ENCODE measurements at regions not wholly inside any gene's neighbourhood (a gene's known extent, or its start where the extent isn't known, plus 50 kb on each side); places are given as distances from the start of the nearest gene placed in this dataset.
"Not testable (repeated sequence)": the region's sequence is repeated elsewhere in the genome, so short reads cannot be mapped to it uniquely, and the experiment has no call there.

- DNase-seq: no peak
- WGBS, 3 donors: 13 to 19% (median 16%) methylated on average over 4 of the region's 4 CpGs
- intact Hi-C loops (cut with DNase I): no loop called here
Measured at GRCh38 chr4:67291644-67292043, 253.7 kb downstream of the CENPC start.

GRCh38 chr4:67288964-67289363 lies 256.3 kb downstream of the CENPC start:
- no peak for TF ChIP-seq CTCF (IDR thresholded peaks at IDR 0.05)
- H3K4me1 ChIP-seq: no peaks in the 10 kb centered on the region
- no peaks in the 10 kb centered on the region for H3K9me3 ChIP-seq
- no peak overlapping the region for H3K4me3 ChIP-seq
- no peaks in the 10 kb centered on the region for H3K27me3 ChIP-seq (ENCODE audit: insufficient read depth in 3 of 3, low read length in 2 of 3)
- DNase-seq (no peak), ATAC-seq (no peak)
- intact Hi-C loops (cut with DNase I): no loop called here
- 59 to 69% (median 62%) methylated on average over 4 of the region's 4 CpGs for WGBS, 3 donors
- H3K27ac ChIP-seq: no peak overlapping the region
- H3K36me3 ChIP-seq (ENCODE audit: insufficient read depth in 1 of 2, low read depth in 1 of 2): no peaks in the 10 kb centered on the region

More at GRCh38 chr4:67291644-67292043, 253.7 kb downstream of the CENPC start:
- H3K36me3 ChIP-seq (ENCODE audit: insufficient read depth in 1 of 2, low read depth in 1 of 2): no peaks in the 10 kb centered on the region
- no peaks in the 10 kb centered on the region for H3K27me3 ChIP-seq (ENCODE audit: insufficient read depth in 3 of 3, low read length in 2 of 3)
- no peaks in the 10 kb centered on the region for H3K4me1 ChIP-seq
- no peak overlapping the region for H3K27ac ChIP-seq
- H3K9me3 ChIP-seq: no peaks in the 10 kb centered on the region
- TF ChIP-seq CTCF (IDR thresholded peaks at IDR 0.05): no peak
- H3K4me3 ChIP-seq: no peak overlapping the region
- ATAC-seq: no peak

GRCh38 chr4:67286724-67287123 lies 258.6 kb downstream of the CENPC start:
- DNase-seq (no peak), ATAC-seq (no peak)
- WGBS, 3 donors: 93 to 98% (median 96%) methylated on average over 14 to 17 of the region's 17 CpGs
- Histone ChIP-seq H3K4me1 (no peaks in the 10 kb centered on the region), H3K9me3 (no peaks in the 10 kb centered on the region), H3K27ac (no peak overlapping the region), H3K36me3 (ENCODE audit: insufficient read depth in 1 of 2, low read depth in 1 of 2) (no peaks in the 10 kb centered on the region), H3K4me3 (no peak overlapping the region), H3K27me3 (ENCODE audit: insufficient read depth in 3 of 3, low read length in 2 of 3) (no peaks in the 10 kb centered on the region)
- intact Hi-C loops (cut with DNase I): no loop called here
- TF ChIP-seq CTCF (IDR thresholded peaks at IDR 0.05): no peak

GRCh38 chr4:67282749-67283148 lies 262.6 kb downstream of the CENPC start:
- H3K4me3 ChIP-seq: no peak overlapping the region
- no peak for TF ChIP-seq CTCF (IDR thresholded peaks at IDR 0.05)
- ATAC-seq (no peak), DNase-seq (no peak)
- no peaks in the 10 kb centered on the region for H3K9me3 ChIP-seq
- no peaks in the 10 kb centered on the region for H3K27me3 ChIP-seq (ENCODE audit: insufficient read depth in 3 of 3, low read length in 2 of 3)
- no peaks in the 10 kb centered on the region for H3K4me1 ChIP-seq
- H3K27ac ChIP-seq: no peak overlapping the region
- no peaks in the 10 kb centered on the region for H3K36me3 ChIP-seq (ENCODE audit: insufficient read depth in 1 of 2, low read depth in 1 of 2)
- 87 to 93% (median 92%) methylated on average over 13 of the region's 13 CpGs for WGBS, 3 donors
- intact Hi-C loops (cut with DNase I): no loop called here

- Histone ChIP-seq H3K9me3 (no peaks in the 10 kb centered on the region), H3K27ac (no peak overlapping the region), H3K36me3 (ENCODE audit: insufficient read depth in 1 of 2, low read depth in 1 of 2) (no peaks in the 10 kb centered on the region), H3K4me1 (no peaks in the 10 kb centered on the region), H3K4me3 (no peak overlapping the region), H3K27me3 (ENCODE audit: insufficient read depth in 3 of 3, low read length in 2 of 3) (no peaks in the 10 kb centered on the region)
- intact Hi-C loops (cut with DNase I): no loop called here
- 82 to 93% (median 91%) methylated on average over 10 to 11 of the region's 11 CpGs for WGBS, 3 donors
- DNase-seq (no peak), ATAC-seq (no peak)
- no peak for TF ChIP-seq CTCF (IDR thresholded peaks at IDR 0.05)
Measured at GRCh38 chr4:67275179-67275750, 270.0 kb downstream of the CENPC start.

GRCh38 chr4:67274671-67275070 lies 270.6 kb downstream of the CENPC start:
- H3K27me3 ChIP-seq (ENCODE audit: insufficient read depth in 3 of 3, low read length in 2 of 3); H3K4me3 ChIP-seq; H3K36me3 ChIP-seq (ENCODE audit: insufficient read depth in 1 of 2, low read depth in 1 of 2); DNase-seq; H3K4me1 ChIP-seq; H3K9me3 ChIP-seq; H3K27ac ChIP-seq; ATAC-seq; intact Hi-C loops (cut with DNase I): not testable (repeated sequence)
- 59 to 79% (median 74%) methylated on average over 3 of the region's 3 CpGs for WGBS, 3 donors
